ENCODE measurements at regions not wholly inside any gene's neighbourhood (a gene's known extent, or its start where the extent isn't known, plus 50 kb on each side); places are given as distances from the start of the nearest gene placed in this dataset.
A peak's percentile ranks its signal among the peaks of the same experiment; 100 is the strongest.

DNA sequence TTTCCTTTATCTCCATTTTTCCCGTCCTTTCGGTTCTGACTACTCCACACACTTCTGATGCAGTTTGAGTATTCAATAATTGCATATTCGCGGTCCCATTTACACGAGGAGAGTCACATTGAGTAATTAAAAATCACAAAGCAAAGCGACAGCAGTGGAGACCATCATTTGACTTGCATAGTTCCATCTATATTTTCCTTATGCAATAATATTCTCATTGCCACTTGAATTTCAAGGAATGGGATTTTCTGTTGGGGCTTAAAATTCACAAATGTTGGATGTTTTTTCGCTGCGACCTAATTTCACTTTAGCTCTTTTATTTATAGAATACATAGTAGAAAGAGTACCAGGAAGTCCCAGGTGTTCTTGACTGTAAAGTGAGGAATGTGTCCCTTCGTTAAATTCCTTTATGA lies 186.8 kb downstream of the ZEB2 start:
- no peaks in the 10 kb centered on the region for H3K9me3 ChIP-seq
- H3K36me3 ChIP-seq, result no peaks in the 10 kb centered on the region
- H3K27ac ChIP-seq, result peak overlapping the region in 3 of 4 donors; percentile 83 to 95 (median 84)
- peak overlapping the region in 3 of 4 donors; percentile 66 to 84 (median 70) for H3K4me3 ChIP-seq
- H3K4me1 ChIP-seq, result peaks cover 0 to 10% (median 3%) of the 10 kb centered on the region in 4 donors
- no peaks in the 10 kb centered on the region for H3K27me3 ChIP-seq
- DNase-seq, result no peak
- no peak for TF ChIP-seq POLR2A (IDR thresholded peaks at IDR 0.05)
- TF ChIP-seq, protein P1, sequence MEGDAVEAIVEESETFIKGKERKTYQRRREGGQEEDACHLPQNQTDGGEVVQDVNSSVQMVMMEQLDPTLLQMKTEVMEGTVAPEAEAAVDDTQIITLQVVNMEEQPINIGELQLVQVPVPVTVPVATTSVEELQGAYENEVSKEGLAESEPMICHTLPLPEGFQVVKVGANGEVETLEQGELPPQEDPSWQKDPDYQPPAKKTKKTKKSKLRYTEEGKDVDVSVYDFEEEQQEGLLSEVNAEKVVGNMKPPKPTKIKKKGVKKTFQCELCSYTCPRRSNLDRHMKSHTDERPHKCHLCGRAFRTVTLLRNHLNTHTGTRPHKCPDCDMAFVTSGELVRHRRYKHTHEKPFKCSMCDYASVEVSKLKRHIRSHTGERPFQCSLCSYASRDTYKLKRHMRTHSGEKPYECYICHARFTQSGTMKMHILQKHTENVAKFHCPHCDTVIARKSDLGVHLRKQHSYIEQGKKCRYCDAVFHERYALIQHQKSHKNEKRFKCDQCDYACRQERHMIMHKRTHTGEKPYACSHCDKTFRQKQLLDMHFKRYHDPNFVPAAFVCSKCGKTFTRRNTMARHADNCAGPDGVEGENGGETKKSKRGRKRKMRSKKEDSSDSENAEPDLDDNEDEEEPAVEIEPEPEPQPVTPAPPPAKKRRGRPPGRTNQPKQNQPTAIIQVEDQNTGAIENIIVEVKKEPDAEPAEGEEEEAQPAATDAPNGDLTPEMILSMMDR (IDR thresholded peaks at IDR 0.05), result no peak

DNA sequence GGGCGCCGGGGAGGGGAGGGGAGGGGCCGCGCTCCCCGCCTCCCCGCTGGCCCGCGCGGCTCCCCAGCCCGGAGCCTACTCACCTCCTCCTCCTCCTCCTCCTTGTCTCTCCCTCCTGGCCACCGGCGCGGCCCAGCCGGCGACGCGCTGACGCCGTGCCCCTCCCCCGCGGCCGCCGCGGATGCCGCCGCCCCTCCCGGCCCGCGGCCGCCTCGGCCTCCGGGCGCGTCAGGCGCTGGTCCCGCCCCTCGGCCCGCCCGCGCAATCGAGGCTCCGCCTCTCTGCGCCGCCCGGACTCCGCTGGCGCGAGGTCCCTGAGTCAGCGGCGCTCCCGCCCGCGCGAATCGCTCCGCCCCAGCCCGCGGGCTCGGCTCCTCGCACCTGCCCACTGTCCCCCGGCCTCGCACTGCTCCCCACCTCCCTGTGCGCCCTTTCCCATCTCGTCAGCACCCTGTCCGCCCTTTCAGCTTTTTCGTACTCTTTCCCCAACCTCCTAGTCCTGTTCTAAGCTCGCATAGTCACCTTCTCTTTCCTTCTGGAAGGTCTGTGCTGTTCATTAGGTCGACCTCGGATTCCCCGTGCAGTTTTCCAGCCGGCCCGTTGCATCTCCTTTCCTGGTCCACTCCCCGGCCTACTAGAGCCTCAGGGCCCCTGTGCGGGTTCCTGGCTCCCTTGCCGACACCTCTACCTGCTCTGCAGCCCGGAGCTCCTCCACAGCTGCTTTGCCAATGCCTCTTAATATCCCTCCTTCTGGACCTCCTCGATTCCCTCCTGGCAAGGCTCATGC lies 187.4 kb downstream of the ZEB2 start:
- Histone ChIP-seq H3K27me3 (no peaks in the 10 kb centered on the region), H3K4me3 (peak overlapping the region; percentile 66 to 84 (median 74)), H3K36me3 (no peaks in the 10 kb centered on the region), H3K9me3 (no peaks in the 10 kb centered on the region), H3K4me1 (peaks cover 0 to 10% (median 3%) of the 10 kb centered on the region in 4 donors), H3K27ac (peak overlapping the region; percentile 71 to 95 (median 84))
- TF ChIP-seq, protein P1 (IDR thresholded peaks at IDR 0.05), result no peak
- TF ChIP-seq POLR2A (IDR thresholded peaks at IDR 0.05), result peak; percentile 28 to 57
- peak; percentile 74 to 93 (median 93) for DNase-seq

DNA sequence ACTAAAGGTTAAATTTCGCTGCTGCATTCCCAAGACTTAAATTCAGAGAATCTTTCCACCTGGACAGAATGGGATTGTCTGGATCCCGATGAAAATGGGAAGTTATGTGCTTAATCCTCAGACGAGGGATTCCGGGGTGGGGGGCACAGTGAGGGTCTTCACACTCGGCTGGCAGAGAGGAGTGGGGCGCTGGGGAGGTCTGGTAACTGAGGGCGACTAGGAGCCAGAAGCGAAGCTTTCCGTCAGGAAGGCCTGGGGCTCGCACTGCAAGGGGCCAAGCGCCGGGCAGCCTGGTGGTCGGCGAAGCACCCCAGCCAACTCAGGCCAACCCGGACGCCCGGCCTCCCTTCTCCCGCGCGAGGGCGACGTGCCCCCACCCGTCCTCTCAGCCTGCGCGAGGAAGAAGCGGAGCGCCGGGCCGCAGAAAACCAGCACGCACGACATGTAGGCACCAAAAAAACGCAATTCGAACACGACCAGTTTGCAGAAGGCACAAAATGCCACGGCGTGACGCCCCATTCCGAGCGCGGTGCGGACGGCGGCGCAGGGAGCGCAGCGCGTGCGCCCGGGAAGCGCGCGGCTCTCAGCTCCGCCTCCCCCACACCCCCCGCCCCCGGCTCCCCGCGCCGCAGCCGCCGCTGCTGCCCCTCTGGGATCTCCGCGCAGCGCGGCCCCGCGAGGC lies 188.1 kb downstream of the ZEB2 start:
- H3K9me3 ChIP-seq, result no peaks in the 10 kb centered on the region
- H3K36me3 ChIP-seq, result no peaks in the 10 kb centered on the region
- peaks cover 0 to 10% (median 3%) of the 10 kb centered on the region in 4 donors for H3K4me1 ChIP-seq
- peak overlapping the region; percentile 66 to 84 (median 74) for H3K4me3 ChIP-seq
- H3K27me3 ChIP-seq, result no peaks in the 10 kb centered on the region
- TF ChIP-seq, protein P1 (IDR thresholded peaks at IDR 0.05), result no peak
- no peak for TF ChIP-seq POLR2A (IDR thresholded peaks at IDR 0.05)
- H3K27ac ChIP-seq, result peak overlapping the region; percentile 71 to 95 (median 84)
- peak in 2 of 3 donors; percentile 71 to 85 for DNase-seq

DNA sequence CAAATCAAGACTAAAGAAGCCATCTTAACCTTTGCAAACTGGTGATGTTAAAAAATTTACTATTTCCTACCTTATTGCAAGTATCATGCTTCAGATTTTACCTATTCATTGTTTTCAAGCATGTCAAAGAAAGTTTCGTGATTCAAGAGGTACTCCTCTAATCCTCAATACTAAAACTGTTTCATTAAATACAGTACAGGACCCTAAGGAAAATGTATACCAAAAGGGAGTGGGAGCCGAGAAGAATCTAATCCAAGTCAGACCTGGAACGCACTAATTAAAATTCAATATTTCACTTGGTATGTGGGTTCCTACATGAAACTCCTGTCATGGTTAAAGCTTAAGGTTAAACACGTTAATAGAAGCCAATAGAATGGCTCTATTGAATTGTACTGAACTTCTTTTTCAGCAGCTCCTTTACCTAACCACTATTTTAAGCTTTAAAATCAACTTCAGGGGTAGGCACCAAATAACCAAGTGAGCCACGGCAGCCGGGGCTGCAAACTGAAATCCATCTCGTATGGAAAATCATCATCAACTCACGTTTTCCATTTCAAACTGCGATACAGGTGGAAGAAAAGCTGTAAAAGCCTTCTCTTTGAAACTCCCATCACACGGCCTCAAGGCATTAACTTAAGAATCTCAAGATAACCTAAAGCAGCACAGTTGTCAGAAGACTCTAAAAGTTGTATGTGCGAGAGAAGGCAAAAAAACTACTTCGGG lies 188.8 kb downstream of the ZEB2 start:
- Histone ChIP-seq H3K4me3 (peak overlapping the region; percentile 66 to 84 (median 74)), H3K27ac (peak overlapping the region; percentile 71 to 95 (median 84)), H3K27me3 (no peaks in the 10 kb centered on the region), H3K4me1 (peaks cover 0 to 10% (median 3%) of the 10 kb centered on the region in 4 donors), H3K9me3 (no peaks in the 10 kb centered on the region), H3K36me3 (no peaks in the 10 kb centered on the region)
- TF ChIP-seq POLR2A (IDR thresholded peaks at IDR 0.05), result no peak
- TF ChIP-seq, protein P1 (IDR thresholded peaks at IDR 0.05), result no peak
- no peak for DNase-seq

DNA sequence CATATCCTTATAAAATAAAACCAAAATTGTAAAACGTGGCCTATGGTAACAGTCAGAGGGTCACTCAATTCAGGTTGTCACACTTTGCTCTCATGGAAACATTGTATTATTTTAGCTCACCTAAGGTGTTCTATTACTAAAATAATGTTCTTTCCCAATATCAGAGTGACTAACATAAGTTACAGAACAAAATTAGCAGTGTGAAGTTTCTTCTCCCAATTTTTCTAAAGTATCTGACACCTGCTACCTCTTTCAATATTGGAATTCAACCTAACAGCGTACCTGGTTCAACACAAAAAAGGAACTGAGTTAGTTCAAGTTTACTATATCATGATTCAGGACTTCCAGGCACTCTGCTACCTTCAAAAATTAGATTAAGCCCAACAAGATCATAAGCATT lies 190.4 kb downstream of the ZEB2 start:
- TF ChIP-seq, protein P1 (IDR thresholded peaks at IDR 0.05), result no peak
- TF ChIP-seq POLR2A (IDR thresholded peaks at IDR 0.05), result no peak
- Histone ChIP-seq H3K4me1 (peaks cover 0 to 18% (median 3%) of the 10 kb centered on the region in 4 donors), H3K27ac (no peak overlapping the region), H3K9me3 (no peaks in the 10 kb centered on the region), H3K4me3 (no peak overlapping the region), H3K36me3 (no peaks in the 10 kb centered on the region), H3K27me3 (no peaks in the 10 kb centered on the region)
- no peak for DNase-seq

Measured in Peyer's patch (tissue), 4 donors.